Caki2 (cell line): ENCODE measurements at regions not wholly inside any gene's neighbourhood (a gene's known extent, or its start where the extent isn't known, plus 50 kb on each side); places are given as distances from the start of the nearest gene placed in this dataset.

Source experiments
- DNase-seq: peaks from one replicate; pipeline ENCODE4 v3.0.0-alpha.2; 2015; ENCODE audit warnings: low read depth
- in situ Hi-C: cut with HindIII; loops from 2 replicates; pipeline ENCODE4 v1.10.0; 2016; ENCODE audit warnings: low sequenced_read_pairs, low pct_unique_long_range_greater_than_20kb, mixed read lengths

- in situ Hi-C loops: no loop called here
- no peak for DNase-seq
Measured at GRCh38 chr11:134807997-134808396, 396.0 kb upstream of the B3GAT1 start.

GRCh38 chr11:134802598-134802997 lies 390.6 kb upstream of the B3GAT1 start:
- in situ Hi-C loops: no loop called here
- DNase-seq: no peak

- in situ Hi-C loops: no loop called here
- DNase-seq: no peak
Measured at GRCh38 chr11:134802116-134802515, 390.1 kb upstream of the B3GAT1 start.

GRCh38 chr11:134801570-134801969 lies 389.5 kb upstream of the B3GAT1 start:
- no peak for DNase-seq
- in situ Hi-C loops: no loop called here

- DNase-seq: no peak
- in situ Hi-C loops: no loop called here
Measured at GRCh38 chr11:134800826-134801225, 388.8 kb upstream of the B3GAT1 start.

- in situ Hi-C loops: no loop called here
- no peak for DNase-seq
Measured at GRCh38 chr11:134800130-134800529, 388.1 kb upstream of the B3GAT1 start.

GRCh38 chr11:134799386-134799785 lies 387.3 kb upstream of the B3GAT1 start:
- in situ Hi-C loops: no loop called here
- DNase-seq: no peak

GRCh38 chr11:134797411-134798089 lies 385.5 kb upstream of the B3GAT1 start:
- DNase-seq: no peak
- in situ Hi-C loops: no loop called here

GRCh38 chr11:134795017-134795416 lies 383.0 kb upstream of the B3GAT1 start:
- in situ Hi-C loops: no loop called here
- DNase-seq: no peak

GRCh38 chr11:134794192-134794591 lies 382.1 kb upstream of the B3GAT1 start:
- in situ Hi-C loops: no loop called here
- no peak for DNase-seq

GRCh38 chr11:134792677-134793076 lies 380.6 kb upstream of the B3GAT1 start:
- in situ Hi-C loops: no loop called here
- DNase-seq: no peak

- in situ Hi-C loops: no loop called here
Measured at GRCh38 chr11:134792044-134792443, 380.0 kb upstream of the B3GAT1 start.

GRCh38 chr11:134791102-134791501 lies 379.1 kb upstream of the B3GAT1 start:
- in situ Hi-C loops: no loop called here
- DNase-seq: no peak

More at GRCh38 chr11:134792044-134792443, 380.0 kb upstream of the B3GAT1 start:
- peak; percentile 6 for DNase-seq

GRCh38 chr11:134789104-134789503 lies 377.1 kb upstream of the B3GAT1 start:
- no peak for DNase-seq
- in situ Hi-C loops: no loop called here

GRCh38 chr11:134786636-134787035 lies 374.6 kb upstream of the B3GAT1 start:
- in situ Hi-C loops: no loop called here
- DNase-seq: no peak

- DNase-seq: no peak
- in situ Hi-C loops: no loop called here
Measured at GRCh38 chr11:134785660-134786284, 373.7 kb upstream of the B3GAT1 start.

GRCh38 chr11:134785059-134785458 lies 373.0 kb upstream of the B3GAT1 start:
- no peak for DNase-seq
- in situ Hi-C loops: no loop called here

GRCh38 chr11:134784568-134784967 lies 372.5 kb upstream of the B3GAT1 start:
- in situ Hi-C loops: no loop called here
- DNase-seq: no peak

GRCh38 chr11:134784046-134784445 lies 372.0 kb upstream of the B3GAT1 start:
- in situ Hi-C loops: no loop called here

GRCh38 chr11:134783234-134783633 lies 371.2 kb upstream of the B3GAT1 start:
- DNase-seq: no peak
- in situ Hi-C loops: no loop called here

More at GRCh38 chr11:134784046-134784445, 372.0 kb upstream of the B3GAT1 start:
- DNase-seq: no peak
